ENCODE measurements at regions not wholly inside any gene's neighbourhood (a gene's known extent, or its start where the extent isn't known, plus 50 kb on each side); places are given as distances from the start of the nearest gene placed in this dataset.
A peak's percentile ranks its signal among the peaks of the same experiment; 100 is the strongest.

- H3K9ac ChIP-seq (ENCODE audit: insufficient read depth, low read length): no peak overlapping the region
- no peak overlapping the region for H3K27ac ChIP-seq (ENCODE audit: insufficient read depth, low read length)
- H3K36me3 ChIP-seq (ENCODE audit: control insufficient read depth, insufficient read depth, low read length): no peaks in the 10 kb centered on the region
- no peak overlapping the region for H3K4me2 ChIP-seq (ENCODE audit: extremely low read depth, insufficient read depth, low read length)
- DNase-seq (ENCODE audit: low read depth in 2 of 2): peak in 1 of 2 donors; percentile 2
- H4K20me1 ChIP-seq (ENCODE audit: control insufficient read depth, extremely low read depth, insufficient read depth, low read length): no peaks in the 10 kb centered on the region
- TF ChIP-seq CTCF (conservative IDR thresholded peaks at IDR 0.05 in 1 of 2, IDR thresholded peaks at IDR 0.05 in 1 of 2; ENCODE audit: low read depth in 1 of 2, low read length in 2 of 2) (no peak), EZH2 (IDR thresholded peaks at IDR 0.05; ENCODE audit: low read length, missing control alignments) (no peak)
- H3K4me1 ChIP-seq (ENCODE audit: control insufficient read depth, extremely low read depth, insufficient read depth, low read length): no peaks in the 10 kb centered on the region
- no peak overlapping the region for H2AFZ ChIP-seq (ENCODE audit: low read length)
- no peak overlapping the region for H3K4me3 ChIP-seq (replicated peaks in 1 of 4; ENCODE audit: control extremely low read depth in 1 of 4, insufficient read depth in 1 of 4, low read depth in 3 of 4, low read length in 4 of 4)
- H3K9me3 ChIP-seq (ENCODE audit: control insufficient read depth, insufficient read depth, low read depth, low read length): no peaks in the 10 kb centered on the region
- H3K27me3 ChIP-seq (ENCODE audit: control insufficient read depth, insufficient read depth, low read length): no peaks in the 10 kb centered on the region
- no peaks in the 10 kb centered on the region for H3K79me2 ChIP-seq (ENCODE audit: control insufficient read depth, insufficient read depth, low read length)
These were observed 120.0 kb downstream of the GALR1 start for GRCh38 chr18:77369644-77370043.

GRCh38 chr18:77373730-77374445, 124.2 kb downstream of the GALR1 start:
- H3K36me3 ChIP-seq (ENCODE audit: control insufficient read depth, insufficient read depth, low read length): no peaks in the 10 kb centered on the region
- H3K4me3 ChIP-seq (replicated peaks in 1 of 4; ENCODE audit: control extremely low read depth in 1 of 4, insufficient read depth in 1 of 4, low read depth in 3 of 4, low read length in 4 of 4): no peak overlapping the region
- H3K4me2 ChIP-seq (ENCODE audit: extremely low read depth, insufficient read depth, low read length): no peak overlapping the region
- H3K4me1 ChIP-seq (ENCODE audit: control insufficient read depth, extremely low read depth, insufficient read depth, low read length): no peaks in the 10 kb centered on the region
- no peak overlapping the region for H3K9ac ChIP-seq (ENCODE audit: insufficient read depth, low read length)
- no peak for DNase-seq (ENCODE audit: low read depth in 2 of 2)
- H2AFZ ChIP-seq (ENCODE audit: low read length): no peak overlapping the region
- H3K27ac ChIP-seq (ENCODE audit: insufficient read depth, low read length): no peak overlapping the region
- no peaks in the 10 kb centered on the region for H4K20me1 ChIP-seq (ENCODE audit: control insufficient read depth, extremely low read depth, insufficient read depth, low read length)
- H3K79me2 ChIP-seq (ENCODE audit: control insufficient read depth, insufficient read depth, low read length): no peaks in the 10 kb centered on the region
- TF ChIP-seq EZH2 (IDR thresholded peaks at IDR 0.05; ENCODE audit: low read length, missing control alignments) (no peak), CTCF (conservative IDR thresholded peaks at IDR 0.05 in 1 of 2, IDR thresholded peaks at IDR 0.05 in 1 of 2; ENCODE audit: low read depth in 1 of 2, low read length in 2 of 2) (no peak)
- no peaks in the 10 kb centered on the region for H3K9me3 ChIP-seq (ENCODE audit: control insufficient read depth, insufficient read depth, low read depth, low read length)
- no peaks in the 10 kb centered on the region for H3K27me3 ChIP-seq (ENCODE audit: control insufficient read depth, insufficient read depth, low read length)

- Histone ChIP-seq H3K79me2 (ENCODE audit: control insufficient read depth, insufficient read depth, low read length) (no peaks in the 10 kb centered on the region), H3K4me1 (ENCODE audit: control insufficient read depth, extremely low read depth, insufficient read depth, low read length) (no peaks in the 10 kb centered on the region), H3K36me3 (ENCODE audit: control insufficient read depth, insufficient read depth, low read length) (no peaks in the 10 kb centered on the region), H3K9me3 (ENCODE audit: control insufficient read depth, insufficient read depth, low read depth, low read length) (no peaks in the 10 kb centered on the region), H3K4me2 (ENCODE audit: extremely low read depth, insufficient read depth, low read length) (no peak overlapping the region), H4K20me1 (ENCODE audit: control insufficient read depth, extremely low read depth, insufficient read depth, low read length) (no peaks in the 10 kb centered on the region), H3K9ac (ENCODE audit: insufficient read depth, low read length) (no peak overlapping the region), H3K27ac (ENCODE audit: insufficient read depth, low read length) (no peak overlapping the region), H3K4me3 (replicated peaks in 1 of 4; ENCODE audit: control extremely low read depth in 1 of 4, insufficient read depth in 1 of 4, low read depth in 3 of 4, low read length in 4 of 4) (no peak overlapping the region), H2AFZ (ENCODE audit: low read length) (no peak overlapping the region), H3K27me3 (ENCODE audit: control insufficient read depth, insufficient read depth, low read length) (no peaks in the 10 kb centered on the region)
- no peak for DNase-seq (ENCODE audit: low read depth in 2 of 2)
- TF ChIP-seq CTCF (conservative IDR thresholded peaks at IDR 0.05 in 1 of 2, IDR thresholded peaks at IDR 0.05 in 1 of 2; ENCODE audit: low read depth in 1 of 2, low read length in 2 of 2) (no peak), EZH2 (IDR thresholded peaks at IDR 0.05; ENCODE audit: low read length, missing control alignments) (no peak)
These were observed 124.8 kb downstream of the GALR1 start for GRCh38 chr18:77374446-77374805.

Data from fibroblast of lung (primary cell).